ENCODE measurements at regions not wholly inside any gene's neighbourhood (a gene's known extent, or its start where the extent isn't known, plus 50 kb on each side); places are given as distances from the start of the nearest gene placed in this dataset.

- no peak for TF ChIP-seq POLR2A (IDR thresholded peaks at IDR 0.05)
- no peak for TF ChIP-seq CTCF (IDR thresholded peaks at IDR 0.05 in 4 of 5, conservative IDR thresholded peaks at IDR 0.05 in 1 of 5)
Measured at GRCh38 chr4:84179409-84179808, 319.7 kb downstream of the NKX6-1 start.
